ENCODE measurements at regions not wholly inside any gene's neighbourhood (a gene's known extent, or its start where the extent isn't known, plus 50 kb on each side); places are given as distances from the start of the nearest gene placed in this dataset.

DNA sequence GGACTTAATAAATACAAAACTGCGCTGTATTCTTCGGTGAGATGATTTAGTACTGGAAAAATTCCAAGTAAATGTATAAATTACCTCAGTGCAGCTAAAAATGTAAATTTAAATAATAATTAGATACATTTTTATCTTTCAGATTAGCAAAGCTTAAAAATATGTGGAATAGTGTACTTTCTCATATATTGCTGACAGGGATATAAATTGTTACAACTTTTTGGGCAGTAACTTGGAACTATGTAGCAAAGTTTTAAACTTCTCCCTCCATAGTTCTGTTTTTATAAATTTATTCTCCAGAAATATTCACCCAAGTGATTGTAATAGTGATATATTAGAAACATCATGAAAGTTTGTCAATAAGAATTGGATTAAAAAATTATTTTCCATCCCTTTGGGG is 384.6 kb upstream of the CITED2 start:
- DNase-seq (ENCODE audit: low spot score), result no peak
- CTCF ChIA-PET, result no interaction called here
- TF ChIP-seq EZH2 (IDR thresholded peaks at IDR 0.05; ENCODE audit: borderline replicate concordance, low read depth, low read length, poor library complexity, severe bottlenecking), result no peak
- TF ChIP-seq, protein P1, sequence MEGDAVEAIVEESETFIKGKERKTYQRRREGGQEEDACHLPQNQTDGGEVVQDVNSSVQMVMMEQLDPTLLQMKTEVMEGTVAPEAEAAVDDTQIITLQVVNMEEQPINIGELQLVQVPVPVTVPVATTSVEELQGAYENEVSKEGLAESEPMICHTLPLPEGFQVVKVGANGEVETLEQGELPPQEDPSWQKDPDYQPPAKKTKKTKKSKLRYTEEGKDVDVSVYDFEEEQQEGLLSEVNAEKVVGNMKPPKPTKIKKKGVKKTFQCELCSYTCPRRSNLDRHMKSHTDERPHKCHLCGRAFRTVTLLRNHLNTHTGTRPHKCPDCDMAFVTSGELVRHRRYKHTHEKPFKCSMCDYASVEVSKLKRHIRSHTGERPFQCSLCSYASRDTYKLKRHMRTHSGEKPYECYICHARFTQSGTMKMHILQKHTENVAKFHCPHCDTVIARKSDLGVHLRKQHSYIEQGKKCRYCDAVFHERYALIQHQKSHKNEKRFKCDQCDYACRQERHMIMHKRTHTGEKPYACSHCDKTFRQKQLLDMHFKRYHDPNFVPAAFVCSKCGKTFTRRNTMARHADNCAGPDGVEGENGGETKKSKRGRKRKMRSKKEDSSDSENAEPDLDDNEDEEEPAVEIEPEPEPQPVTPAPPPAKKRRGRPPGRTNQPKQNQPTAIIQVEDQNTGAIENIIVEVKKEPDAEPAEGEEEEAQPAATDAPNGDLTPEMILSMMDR (conservative IDR thresholded peaks at IDR 0.05; ENCODE audit: low read depth, low read length), result no peak
- Histone ChIP-seq H3K36me3 (ENCODE audit: insufficient read depth, low read length, poor library complexity, severe bottlenecking) (no peaks in the 10 kb centered on the region), H3K4me3 (ENCODE audit: low read depth, low read length, poor library complexity, severe bottlenecking) (no peak overlapping the region), H3K27me3 (replicated peaks; ENCODE audit: insufficient read depth, low read depth, low read length, poor library complexity) (no peaks in the 10 kb centered on the region), H3K4me1 (ENCODE audit: insufficient read depth, low read length, poor library complexity, severe bottlenecking) (peaks cover 17% of the 10 kb centered on the region), H3K27ac (ENCODE audit: low read depth, low read length, poor library complexity, severe bottlenecking) (no peak overlapping the region), H3K9me3 (ENCODE audit: low read depth, low read length, poor library complexity, severe bottlenecking) (no peaks in the 10 kb centered on the region)
- no TSS peak for BruUV-seq (replicated peaks)
- intact Hi-C loops (cut with micrococcal nuclease; ENCODE audit: unreplicated experiment), result no loop called here
- POLR2A ChIA-PET (ENCODE audit: low non-redundant PET), result no interaction called here

DNA sequence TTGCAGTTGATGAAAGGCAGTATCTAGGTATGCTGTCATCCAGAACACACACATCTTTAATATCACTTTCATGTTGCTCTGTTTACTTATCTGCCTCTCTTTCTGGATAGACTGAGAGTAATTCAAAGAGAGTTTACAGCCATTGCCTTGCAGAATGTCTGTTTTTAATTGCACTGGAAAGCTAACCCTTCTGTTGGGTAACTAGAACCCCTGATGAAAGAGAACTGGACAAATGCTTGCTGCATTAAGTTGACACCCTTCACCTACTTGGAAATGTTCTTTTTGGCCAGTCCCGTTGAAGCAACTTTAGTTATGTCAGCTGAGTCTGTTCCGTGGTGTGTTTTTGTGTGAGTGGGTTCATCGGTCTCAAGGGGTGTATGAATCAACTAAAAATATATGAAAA is 383.8 kb upstream of the CITED2 start:
- Histone ChIP-seq H3K4me3 (ENCODE audit: low read depth, low read length, poor library complexity, severe bottlenecking) (no peak overlapping the region), H3K9me3 (ENCODE audit: low read depth, low read length, poor library complexity, severe bottlenecking) (no peaks in the 10 kb centered on the region), H3K27me3 (replicated peaks; ENCODE audit: insufficient read depth, low read depth, low read length, poor library complexity) (no peaks in the 10 kb centered on the region), H3K4me1 (ENCODE audit: insufficient read depth, low read length, poor library complexity, severe bottlenecking) (peaks cover 8% of the 10 kb centered on the region), H3K27ac (ENCODE audit: low read depth, low read length, poor library complexity, severe bottlenecking) (no peak overlapping the region), H3K36me3 (ENCODE audit: insufficient read depth, low read length, poor library complexity, severe bottlenecking) (no peaks in the 10 kb centered on the region)
- TF ChIP-seq EZH2 (IDR thresholded peaks at IDR 0.05; ENCODE audit: borderline replicate concordance, low read depth, low read length, poor library complexity, severe bottlenecking), result no peak
- TF ChIP-seq, protein P1 (conservative IDR thresholded peaks at IDR 0.05; ENCODE audit: low read depth, low read length), result no peak
- DNase-seq (ENCODE audit: low spot score), result no peak
- intact Hi-C loops (cut with micrococcal nuclease; ENCODE audit: unreplicated experiment), result no loop called here
- ChIA-PET CTCF (no interaction called here), POLR2A (ENCODE audit: low non-redundant PET) (no interaction called here)
- no TSS peak for BruUV-seq (replicated peaks)

DNA sequence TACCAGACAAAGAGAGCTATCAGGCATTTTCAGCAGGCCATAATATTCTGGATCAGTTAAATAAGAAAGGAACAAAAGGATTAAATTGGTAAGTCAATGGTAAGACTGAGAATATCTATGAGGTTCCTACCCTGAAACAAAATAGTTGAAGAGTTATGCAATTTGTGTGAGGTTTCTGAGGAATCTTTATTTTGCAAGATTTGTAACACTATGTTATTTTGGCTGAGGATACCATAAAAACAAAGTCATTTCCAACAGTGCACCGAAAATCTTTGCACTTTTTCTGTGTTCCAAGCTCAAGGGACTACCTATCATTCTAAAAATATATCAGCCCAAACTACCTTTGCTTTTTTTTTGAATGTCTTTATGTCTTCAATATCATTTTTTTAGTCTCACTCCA is 383.3 kb upstream of the CITED2 start:
- no peak overlapping the region for H3K4me3 ChIP-seq (ENCODE audit: low read depth, low read length, poor library complexity, severe bottlenecking)
- no peaks in the 10 kb centered on the region for H3K9me3 ChIP-seq (ENCODE audit: low read depth, low read length, poor library complexity, severe bottlenecking)
- intact Hi-C loops (cut with micrococcal nuclease; ENCODE audit: unreplicated experiment), result no loop called here
- H3K27ac ChIP-seq (ENCODE audit: low read depth, low read length, poor library complexity, severe bottlenecking), result no peak overlapping the region
- H3K4me1 ChIP-seq (ENCODE audit: insufficient read depth, low read length, poor library complexity, severe bottlenecking), result peaks cover 8% of the 10 kb centered on the region
- H3K27me3 ChIP-seq (replicated peaks; ENCODE audit: insufficient read depth, low read depth, low read length, poor library complexity), result no peaks in the 10 kb centered on the region
- no TSS peak for BruUV-seq (replicated peaks)
- DNase-seq (ENCODE audit: low spot score), result no peak
- ChIA-PET CTCF (no interaction called here), POLR2A (ENCODE audit: low non-redundant PET) (no interaction called here)
- TF ChIP-seq EZH2 (IDR thresholded peaks at IDR 0.05; ENCODE audit: borderline replicate concordance, low read depth, low read length, poor library complexity, severe bottlenecking), result no peak
- TF ChIP-seq, protein P1 (conservative IDR thresholded peaks at IDR 0.05; ENCODE audit: low read depth, low read length), result no peak
- H3K36me3 ChIP-seq (ENCODE audit: insufficient read depth, low read length, poor library complexity, severe bottlenecking), result no peaks in the 10 kb centered on the region

All from A673 (cell line).